ENCODE measurements at regions not wholly inside any gene's neighbourhood (a gene's known extent, or its start where the extent isn't known, plus 50 kb on each side); places are given as distances from the start of the nearest gene placed in this dataset.

DNA sequence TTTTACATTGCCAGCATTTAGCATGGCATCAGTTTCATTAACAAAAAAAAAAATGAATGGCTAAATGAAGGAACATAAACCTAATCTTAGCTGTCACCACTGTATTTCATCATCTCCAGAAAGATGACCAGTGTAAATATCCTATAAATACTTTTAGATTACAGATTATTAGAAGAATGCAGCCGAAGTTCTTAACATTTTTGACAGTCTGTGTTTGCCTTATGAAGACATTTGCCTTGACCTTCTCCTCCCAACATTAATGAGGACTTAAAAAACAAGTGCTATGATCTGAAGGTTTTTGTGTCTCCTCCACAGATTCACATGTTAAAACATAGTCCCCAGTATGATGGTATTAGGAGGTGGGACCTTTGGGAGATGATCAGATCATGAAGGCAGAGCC lies 253.0 kb downstream of the SNAPC1 start:
- DNase-seq, result no peak

DNA sequence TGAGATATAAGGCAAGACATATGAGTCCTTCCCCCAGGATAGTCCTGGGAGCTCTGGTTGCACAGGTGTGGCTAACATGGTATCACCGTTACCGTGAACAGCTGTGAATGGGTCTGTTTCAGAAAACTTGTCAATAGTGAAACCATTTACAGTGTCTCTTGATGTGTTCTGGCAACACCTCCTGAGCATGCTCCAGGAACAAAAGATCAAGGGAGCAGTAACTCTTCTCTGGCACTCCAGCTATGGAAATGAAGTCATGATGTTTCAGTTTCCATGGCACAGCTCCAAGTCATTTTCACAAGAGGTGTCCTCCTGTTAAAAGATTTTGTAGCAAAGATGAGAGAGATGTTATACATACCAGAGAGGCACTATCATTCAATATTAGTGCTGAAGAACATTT lies 253.7 kb downstream of the SNAPC1 start:
- no peak for DNase-seq

- DNase-seq, result no peak
These were observed 255.5 kb downstream of the SNAPC1 start for GRCh38 chr14:62017651-62018230.

DNA sequence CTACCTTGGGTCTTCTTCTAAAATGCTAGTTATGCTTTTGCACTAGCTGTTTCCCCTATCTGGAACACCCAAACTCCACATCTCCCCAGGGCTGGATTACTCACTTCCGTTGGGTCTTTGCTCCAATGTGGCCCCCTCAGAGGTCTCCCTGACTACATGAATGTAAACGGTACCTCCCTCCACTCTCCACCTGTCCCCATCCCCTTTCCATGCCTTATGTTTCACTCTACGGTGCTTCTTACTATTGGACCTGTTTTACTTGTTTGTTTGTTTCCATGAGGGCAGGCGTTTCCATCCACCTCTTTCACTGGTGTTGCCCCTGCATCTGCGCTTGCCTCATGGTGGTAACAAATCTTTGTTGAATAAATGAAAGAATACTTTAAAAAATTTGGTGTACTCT lies 256.4 kb downstream of the SNAPC1 start:
- no peak for DNase-seq

GRCh38 chr14:62027958-62028357 lies 265.7 kb downstream of the SNAPC1 start:
- DNase-seq, result no peak

DNA sequence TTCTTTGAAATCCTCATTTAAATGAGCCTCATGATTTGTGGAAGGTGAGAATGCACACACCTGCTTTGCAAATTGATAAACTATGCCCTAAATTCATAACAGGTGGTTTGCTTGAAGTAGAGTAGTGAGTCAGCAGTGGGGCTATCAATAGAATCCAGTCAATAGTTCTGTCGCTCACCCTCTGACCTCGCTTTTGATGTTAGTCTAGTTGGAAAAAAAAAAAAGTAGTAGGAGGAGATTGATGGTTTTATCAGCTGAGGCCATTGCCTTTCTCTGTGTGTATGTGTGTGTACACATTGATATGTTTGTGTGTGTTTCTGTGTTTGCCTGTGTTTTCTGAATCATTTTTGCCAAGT lies 267.3 kb downstream of the SNAPC1 start:
- no peak for DNase-seq

GRCh38 chr14:62030387-62030786 lies 268.2 kb downstream of the SNAPC1 start:
- DNase-seq, result no peak

DNA sequence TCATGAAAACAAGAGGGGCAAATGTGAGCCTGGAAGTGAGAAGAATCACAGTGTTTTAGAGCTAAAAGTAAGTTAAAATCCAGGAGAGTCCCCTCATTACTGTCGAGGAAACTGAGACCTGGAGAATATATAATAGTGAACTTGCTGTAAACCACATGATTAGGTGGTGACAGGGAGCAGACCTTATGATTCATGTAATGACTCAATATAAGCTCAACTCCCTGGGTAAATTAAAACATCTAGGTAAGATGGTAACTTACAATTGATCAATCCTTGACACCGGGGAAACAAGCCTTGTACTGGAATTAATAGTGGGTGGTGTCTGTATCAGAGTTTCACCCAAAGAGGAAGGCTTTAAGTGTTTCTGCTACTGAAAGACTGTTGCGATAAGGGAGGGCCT lies 269.3 kb downstream of the SNAPC1 start:
- no peak for DNase-seq

DNA sequence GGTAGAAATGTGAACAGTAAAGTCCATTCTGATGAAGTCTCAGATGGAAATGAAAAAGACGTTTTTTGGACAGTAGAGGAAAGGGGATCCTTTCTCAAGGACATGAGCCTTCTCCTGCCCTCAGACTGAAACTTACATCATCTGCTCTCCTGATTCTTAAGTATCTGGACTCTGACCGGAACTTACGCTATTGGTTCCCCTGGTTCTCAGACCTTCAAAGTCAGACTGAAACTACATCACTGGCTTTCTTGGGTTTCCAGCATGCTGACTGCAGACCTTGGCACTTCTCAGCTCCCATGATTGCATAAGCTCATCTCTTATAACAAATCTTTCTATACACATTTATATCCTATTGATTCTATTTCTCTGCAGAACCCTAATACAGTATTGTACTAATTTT lies 291.0 kb downstream of the SNAPC1 start:
- no peak for DNase-seq

- no peak for DNase-seq
These were observed 294.6 kb downstream of the SNAPC1 start for GRCh38 chr14:62056789-62057188.

DNA sequence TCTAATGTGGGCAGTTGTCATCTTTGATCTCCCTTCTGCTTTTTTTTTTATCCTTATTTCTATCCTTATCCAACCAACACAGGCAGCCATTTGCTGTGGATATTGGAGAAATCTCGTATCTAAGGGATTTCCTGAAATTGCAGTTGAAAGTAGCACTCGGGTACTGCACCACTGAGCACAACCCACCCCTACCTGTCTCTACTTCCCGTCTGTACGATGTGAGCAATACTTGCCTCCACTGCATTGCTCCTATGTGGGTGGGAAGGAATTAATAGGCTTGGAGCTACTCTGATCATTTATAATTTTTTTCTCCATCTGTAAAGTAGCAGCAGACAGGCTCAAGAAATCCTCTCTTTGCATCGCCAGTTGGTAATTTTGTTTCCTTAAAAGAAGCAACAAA lies 300.4 kb downstream of the SNAPC1 start:
- DNase-seq, result no peak

DNA sequence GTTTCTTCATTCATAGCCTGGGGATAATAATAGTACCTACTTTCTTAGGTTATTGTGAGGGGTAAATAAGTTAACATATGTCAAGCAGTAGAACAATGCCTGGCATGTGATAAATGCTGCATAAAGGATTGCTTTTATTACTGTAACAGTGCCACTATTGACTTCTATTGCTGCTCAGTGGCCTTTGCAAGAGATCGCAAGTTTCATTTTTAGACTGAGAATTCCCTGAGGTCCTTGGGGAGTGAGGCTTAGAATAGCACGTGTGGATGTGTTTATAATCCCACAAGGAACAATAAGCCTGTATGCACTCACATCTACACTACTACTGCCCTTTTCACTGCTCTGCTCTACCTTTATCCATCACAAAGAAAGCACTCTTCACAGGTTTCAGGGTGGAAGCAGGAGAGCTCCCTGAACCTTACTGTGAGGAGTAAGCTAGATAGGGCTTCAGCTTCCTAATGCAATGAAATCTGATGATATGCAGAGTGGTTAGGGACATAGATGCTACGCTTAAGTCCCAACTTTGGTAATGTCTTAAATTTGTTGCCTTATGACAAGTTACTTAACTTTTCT lies 302.6 kb downstream of the SNAPC1 start:
- no peak for DNase-seq

GRCh38 chr14:62066304-62066703 lies 304.1 kb downstream of the SNAPC1 start:
- no peak for DNase-seq

GRCh38 chr14:62071039-62071438 lies 308.8 kb downstream of the SNAPC1 start:
- DNase-seq, result no peak

GRCh38 chr14:62076368-62076767 lies 314.1 kb downstream of the SNAPC1 start:
- DNase-seq, result no peak

DNA sequence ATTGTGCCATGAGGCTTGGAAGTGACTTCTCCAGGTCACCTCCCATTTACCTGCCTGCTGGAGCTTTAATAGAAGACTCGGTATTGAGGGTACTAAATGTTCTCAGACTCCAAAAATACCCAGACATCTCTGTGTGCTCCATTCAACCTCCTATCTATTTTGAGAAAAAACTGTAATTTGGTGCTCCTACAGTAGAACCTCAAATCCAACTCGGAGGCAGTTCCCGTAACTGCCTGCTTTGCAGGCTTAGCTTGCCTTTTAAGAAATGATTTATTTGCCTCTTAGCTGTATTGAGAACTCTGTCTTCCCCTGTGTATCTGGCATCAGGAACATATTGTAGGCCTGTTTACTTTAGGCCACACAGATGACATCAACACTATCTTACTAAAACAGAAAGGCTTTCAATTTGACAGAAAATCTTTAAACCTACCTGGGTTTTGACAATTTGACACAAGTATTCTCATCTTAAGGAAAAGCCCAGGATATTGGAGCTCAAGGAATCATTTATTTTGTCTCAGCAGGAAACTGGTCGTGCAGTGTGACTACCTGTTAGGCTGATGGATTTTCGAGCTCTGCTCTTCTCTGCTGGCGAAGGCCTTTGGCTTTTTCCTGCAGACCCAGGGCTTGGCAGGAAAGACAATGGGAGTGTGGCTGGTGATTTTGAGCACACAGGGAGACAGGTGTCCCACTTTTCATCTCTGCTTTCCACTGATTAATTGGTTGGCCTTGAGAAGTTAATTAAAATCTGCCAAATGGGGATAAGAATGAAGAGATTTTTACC lies 314.8 kb downstream of the SNAPC1 start:
- no peak for DNase-seq

DNA sequence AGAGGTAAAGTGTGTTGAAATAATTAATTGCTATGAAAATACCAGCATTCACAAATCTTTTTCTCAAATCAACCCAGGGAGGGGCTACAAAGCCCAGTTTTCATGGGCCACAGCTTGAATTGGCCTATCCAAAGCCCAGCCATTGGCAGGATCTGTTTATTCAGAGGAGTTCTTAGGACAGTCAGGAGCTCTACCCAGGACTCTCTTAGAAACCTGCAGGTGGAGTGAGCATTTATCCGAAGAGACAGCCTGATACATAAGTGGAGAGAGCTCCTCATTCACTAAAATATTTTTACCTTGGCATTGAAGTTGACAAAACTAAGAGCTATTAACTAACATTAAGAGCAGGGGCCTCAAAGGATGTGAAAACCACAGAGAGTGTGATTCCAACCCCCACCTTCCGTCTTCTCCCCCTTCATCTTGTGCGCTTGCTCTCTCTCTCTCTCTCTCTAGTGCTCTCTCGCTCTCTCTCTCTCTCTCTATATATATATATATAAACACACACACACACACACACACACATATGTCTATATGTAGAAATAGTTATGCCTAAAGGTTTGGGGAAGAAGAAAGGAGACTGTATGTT lies 315.5 kb downstream of the SNAPC1 start:
- no peak for DNase-seq

DNA sequence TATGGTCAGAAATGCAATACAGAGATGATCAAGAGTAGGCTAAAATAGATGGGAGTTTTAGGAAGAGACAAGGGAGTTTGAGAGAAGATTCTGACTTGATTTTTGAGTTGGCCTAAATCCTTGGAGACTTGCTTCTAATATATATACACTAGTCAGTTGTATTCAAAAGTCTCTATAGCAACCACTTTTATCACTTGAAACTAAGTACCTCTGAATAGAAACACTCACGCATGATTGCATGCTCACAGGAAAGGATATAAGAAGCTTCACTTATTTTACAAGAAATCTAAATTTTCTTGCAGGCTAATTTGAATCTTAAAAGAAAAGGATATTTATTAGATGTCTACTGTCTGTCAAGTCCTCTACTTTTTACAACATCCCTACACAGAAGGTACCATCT lies 316.8 kb downstream of the SNAPC1 start:
- DNase-seq, result no peak

- no peak for DNase-seq
These were observed 318.9 kb downstream of the SNAPC1 start for GRCh38 chr14:62081012-62081612.

GRCh38 chr14:62081951-62082350 lies 319.7 kb downstream of the SNAPC1 start:
- DNase-seq, result no peak

DNA sequence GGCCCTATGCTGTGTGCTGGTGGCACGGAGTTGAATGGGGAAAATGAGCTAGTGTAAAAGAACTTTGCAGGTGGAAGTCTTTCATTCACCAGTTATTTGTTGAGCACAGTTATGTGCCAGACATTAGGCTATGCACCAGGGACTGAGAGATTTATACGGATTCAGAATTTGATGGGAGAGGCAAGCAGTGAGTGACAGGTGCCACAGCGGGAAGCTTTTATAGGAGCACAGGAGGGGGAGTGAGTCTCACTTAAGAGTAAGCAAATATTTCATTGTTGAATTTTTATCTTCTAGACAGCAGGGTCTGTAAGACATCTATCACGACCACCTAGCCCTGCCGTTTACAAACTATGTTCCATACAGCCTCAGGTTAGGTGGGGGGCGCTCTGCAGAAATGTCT lies 320.6 kb downstream of the SNAPC1 start:
- DNase-seq, result no peak

- no peak for DNase-seq
These were observed 321.8 kb downstream of the SNAPC1 start for GRCh38 chr14:62084020-62084419.

DNA sequence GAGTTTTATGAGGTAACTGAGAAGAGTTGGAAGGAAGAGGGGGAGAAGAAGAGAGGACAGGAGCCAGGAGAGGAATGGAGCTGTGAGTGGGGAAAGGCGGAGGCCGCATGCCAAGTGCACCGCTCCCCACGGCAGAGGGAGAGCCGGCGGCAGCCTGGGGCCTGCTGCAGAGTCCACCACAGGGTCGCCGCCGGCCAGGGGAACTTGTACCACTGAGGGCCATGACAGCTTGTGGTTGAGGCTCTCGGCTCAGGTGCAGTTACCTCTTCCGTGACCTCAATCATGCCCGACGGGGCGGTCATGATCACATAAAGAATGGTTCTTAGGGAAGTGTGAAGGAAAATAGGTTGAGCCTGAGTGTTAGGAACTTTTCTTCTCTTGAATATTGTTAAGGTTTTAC lies 325.0 kb downstream of the SNAPC1 start:
- no peak for DNase-seq

Measured in left kidney (tissue), 1 donor.